ENCODE measurements at regions not wholly inside any gene's neighbourhood (a gene's known extent, or its start where the extent isn't known, plus 50 kb on each side); places are given as distances from the start of the nearest gene placed in this dataset.

DNA sequence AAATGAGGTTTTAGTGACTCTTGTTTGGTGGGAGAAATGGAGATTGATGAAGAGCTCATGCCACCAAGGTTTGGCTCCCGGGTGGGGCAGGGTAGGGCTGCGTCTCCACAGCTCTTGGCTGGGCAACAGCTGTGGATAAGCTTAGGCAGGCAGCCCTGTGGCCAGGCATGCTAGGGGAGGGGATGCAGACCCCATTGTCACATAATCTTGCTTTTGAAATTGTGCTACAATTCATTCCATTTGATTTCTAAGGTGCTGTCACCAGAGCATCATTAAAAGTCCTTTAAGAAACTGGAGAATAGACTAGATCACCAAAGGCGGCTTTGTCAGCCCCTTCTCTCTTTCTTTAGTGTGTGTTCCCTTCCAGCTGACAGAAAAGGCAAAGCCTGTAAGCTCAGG, 574.2 kb upstream of the JAG1 start:
- no peak for DNase-seq (ENCODE audit: low read depth)

DNA sequence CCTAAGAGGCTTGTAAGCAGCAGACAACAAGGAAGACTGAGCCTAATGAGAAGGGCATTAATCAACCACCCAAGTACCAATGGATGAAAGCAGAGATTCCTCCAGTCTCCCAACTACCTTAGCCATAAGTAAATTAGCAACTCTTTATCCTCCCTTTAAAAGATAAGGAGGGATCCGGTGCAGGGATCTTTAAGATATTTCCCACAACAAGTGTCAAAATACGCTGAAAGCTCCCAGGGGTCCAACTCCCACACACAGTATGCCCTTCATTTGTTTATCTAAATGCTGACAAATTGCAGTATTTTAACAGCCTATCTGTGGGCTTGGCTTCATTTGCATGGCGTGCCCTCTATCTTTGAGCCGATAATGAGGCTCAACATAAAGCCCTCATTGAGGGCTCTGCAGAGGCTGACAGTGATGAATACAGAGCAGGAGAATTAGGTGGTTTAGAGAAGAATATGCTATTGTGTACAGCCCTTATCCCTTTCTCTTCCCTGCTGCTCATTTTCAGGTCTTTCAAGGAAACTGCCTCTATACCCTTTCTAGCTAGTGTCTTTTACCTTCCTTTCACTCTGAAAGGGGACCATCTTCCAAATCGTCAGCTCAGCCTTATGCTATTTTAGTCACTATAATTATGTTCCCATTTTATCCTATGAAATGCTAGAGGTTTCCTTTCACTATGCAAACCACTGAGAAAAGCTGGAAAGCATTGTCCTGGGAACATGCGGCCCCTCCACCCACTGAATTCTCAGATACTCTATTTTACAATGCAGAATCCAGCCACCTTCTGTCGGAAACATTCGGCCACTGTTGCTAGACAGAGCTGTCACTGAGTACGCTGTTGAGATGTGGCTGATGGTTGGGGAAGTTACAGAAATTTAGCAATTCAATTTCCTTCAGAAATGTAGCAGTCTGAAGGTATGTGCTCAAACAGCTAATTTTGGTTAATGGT, 575.2 kb upstream of the JAG1 start:
- no peak for DNase-seq (ENCODE audit: low read depth)

DNA sequence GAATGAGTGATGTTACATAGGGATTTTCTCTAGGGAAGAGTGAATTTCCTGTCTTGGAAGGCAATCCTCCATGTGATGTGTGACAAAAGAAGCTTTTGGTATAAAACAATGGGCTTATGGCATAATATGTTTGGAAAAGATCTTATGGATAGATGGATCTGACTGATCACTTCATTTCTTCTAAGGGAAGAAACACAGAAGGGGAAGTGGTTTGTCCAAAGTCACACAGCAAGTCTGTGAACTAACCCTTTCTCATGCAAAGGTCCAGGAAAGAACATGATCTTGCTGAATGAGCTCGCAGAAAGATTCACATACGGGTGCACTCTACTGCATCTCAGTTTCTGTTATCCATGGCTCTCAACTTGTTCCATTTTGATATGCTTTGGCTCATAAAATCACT, 575.9 kb upstream of the JAG1 start:
- DNase-seq (ENCODE audit: low read depth) = no peak

DNA sequence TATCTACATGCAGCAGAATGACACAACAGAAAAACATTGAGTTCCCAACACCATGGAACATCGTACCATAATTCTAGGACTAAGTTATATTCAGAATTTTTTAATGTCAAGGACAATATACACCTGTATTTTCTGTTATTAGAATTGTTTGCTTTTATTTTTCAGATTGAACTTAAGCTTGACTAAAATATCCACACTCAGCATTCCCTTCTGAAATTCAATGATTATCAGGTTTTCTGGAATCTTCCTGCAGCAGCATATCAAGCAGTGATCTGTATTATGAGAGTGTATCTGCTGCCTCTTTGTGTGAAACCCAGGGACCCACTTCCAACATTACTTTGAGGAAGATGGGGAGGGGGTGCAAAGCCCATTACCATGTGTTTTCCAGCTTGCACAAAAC, 578.6 kb upstream of the JAG1 start:
- no peak for DNase-seq (ENCODE audit: low read depth)

DNA sequence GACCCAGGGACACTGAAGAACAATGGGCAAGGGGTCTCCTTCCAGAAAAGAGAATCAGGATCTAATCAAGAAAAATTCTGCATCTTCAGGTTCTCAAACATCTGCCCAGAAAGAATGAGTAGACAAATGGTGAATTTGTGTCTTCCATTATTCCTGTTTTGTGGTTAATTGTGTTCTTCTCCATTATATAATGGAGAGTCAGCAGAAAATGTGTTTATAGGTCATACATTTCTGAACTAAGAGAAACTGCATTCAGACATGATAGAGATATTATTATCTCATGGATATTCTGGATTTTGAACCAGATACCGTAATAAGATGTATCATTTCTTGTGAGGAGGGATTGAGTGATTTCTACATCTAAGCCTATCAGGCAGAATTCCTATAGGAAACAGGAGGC, 581.7 kb upstream of the JAG1 start:
- DNase-seq (ENCODE audit: low read depth) = no peak

DNA sequence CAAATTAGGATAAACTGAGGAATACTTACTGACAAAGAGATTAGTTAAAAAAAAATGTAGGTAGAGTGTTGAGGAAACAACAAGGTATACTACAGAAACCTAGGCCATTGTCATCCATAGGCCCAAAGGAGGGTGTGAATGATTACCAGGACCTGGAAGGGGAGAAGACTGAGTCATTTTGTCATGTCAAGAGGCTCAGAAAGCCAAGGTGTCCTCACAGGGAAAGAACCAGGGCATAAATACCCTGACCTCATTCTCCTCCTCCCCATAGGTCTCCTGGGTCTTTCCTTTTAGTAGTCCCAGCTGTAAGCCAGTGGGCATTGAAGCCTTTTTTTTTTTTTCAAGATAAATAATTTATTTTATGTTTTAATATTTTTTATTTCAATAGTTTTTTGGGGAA, 582.1 kb upstream of the JAG1 start:
- DNase-seq (ENCODE audit: low read depth) = no peak

DNA sequence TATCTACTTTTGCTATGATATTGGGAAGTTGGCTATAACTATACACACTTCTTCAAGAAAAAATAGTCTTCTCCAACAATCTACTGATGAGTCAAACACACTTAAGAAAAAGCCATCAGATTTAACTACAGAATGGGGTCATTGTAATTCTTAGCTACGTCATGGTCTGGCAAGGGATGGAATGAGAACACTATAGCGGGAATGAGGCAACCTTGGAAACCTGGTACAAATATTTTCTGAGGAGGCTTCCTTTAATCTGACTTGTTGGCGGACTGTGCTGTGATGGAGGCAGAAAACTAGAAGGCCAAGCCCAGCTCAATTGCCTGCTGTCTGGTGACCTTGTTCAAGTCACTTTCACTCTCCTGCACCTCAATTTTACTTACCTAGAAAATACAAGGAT, 586.8 kb upstream of the JAG1 start:
- no peak for DNase-seq (ENCODE audit: low read depth)

DNA sequence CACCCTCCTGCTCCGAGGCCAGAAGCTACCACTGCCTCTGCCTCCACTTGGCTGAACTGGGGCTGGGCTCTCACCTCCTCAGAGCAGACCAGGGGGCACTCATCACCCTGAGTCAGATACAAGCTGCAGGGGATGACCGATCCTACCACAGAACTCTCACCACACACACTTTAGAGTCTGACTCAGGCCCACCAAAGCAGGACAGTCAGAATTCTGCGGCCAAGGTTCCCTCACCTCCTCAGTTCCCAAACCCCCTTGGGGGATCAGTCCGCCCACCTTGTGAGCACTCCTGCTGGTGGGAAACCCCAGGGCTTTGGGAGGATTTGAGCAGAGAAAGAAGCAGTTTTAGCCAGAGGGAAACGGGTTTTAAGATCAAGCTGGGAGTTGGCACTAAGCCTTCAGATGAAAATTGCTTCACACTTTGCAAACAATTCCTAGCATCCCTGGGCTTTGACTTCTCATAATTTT, 587.8 kb upstream of the JAG1 start:
- no peak for DNase-seq (ENCODE audit: low read depth)

DNA sequence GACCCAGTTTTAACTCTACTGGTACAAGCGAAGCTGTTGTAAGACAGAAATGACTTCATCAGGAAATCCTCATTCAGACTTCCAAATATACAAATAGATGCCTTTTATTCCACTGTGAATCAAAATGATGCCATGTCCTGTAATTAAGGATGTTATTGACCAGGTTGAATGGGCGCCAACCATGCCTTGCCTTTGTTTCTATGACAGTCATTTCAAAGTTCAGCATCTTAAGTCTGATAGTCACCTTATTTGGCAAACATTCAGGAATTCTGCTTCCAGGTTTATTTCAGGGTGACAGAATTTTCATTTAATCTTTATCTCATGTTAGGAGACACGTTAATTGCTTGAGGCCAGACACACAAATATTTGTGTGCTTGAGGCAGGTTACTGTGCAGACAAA, 592.8 kb upstream of the JAG1 start:
- DNase-seq (ENCODE audit: low read depth) = no peak

DNA sequence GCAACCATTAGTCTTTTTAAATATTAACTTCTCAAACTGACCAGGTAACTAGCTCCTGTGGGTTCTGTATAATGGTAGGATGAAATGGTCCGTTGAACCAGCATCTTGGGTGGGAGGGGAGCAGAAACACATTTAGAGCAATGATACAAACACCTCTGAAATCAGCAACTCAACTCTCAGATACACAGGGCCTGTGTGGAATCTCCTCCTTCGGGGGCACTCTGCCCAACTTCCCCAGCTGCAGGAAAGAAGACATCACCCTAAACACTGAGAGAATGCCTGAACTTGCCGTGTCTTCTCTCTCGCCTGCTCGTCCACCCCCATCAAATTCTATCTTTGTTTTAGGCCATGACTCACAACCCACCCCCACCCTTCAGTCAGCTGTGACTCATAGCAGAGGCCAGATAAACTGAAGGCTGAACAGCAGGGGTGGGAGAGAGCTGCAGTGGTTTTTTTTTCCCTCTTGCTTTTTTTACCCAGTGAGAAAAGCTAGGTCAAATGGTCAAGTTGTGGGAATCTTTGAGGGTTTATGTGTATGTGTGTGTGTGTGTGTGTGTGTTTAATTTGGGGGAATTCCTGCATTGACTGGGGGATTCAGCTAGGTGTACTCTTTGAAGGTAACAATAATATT, 593.4 kb upstream of the JAG1 start:
- no peak for DNase-seq (ENCODE audit: low read depth)

DNA sequence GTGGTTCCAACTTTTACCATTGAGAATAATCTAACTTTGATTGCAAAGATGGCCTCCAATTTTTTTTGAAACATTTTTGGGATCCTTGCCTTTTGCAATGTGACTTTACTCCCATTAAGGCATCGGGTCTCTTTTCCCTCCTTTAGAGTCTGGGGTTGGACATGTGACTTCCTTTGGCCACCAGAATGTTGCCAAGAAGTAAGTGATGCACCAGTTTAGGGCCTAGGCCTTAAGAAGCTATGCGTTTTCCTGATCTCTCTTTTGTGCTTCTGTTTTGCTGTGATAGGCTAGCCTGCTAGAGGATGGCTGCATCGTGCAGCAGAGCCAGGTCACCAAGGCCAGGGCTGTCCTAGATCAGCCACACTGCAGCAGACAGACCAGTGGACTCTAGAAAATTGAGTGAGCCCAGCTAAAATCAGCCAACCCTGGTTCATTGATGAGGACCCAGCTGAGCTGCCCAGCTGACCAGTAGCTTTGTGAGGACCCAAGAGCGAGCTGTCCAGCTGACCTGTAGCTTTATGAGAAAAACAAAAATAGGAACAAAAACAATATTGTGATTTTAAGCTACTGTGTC, 594.0 kb upstream of the JAG1 start:
- no peak for DNase-seq (ENCODE audit: low read depth)

DNA sequence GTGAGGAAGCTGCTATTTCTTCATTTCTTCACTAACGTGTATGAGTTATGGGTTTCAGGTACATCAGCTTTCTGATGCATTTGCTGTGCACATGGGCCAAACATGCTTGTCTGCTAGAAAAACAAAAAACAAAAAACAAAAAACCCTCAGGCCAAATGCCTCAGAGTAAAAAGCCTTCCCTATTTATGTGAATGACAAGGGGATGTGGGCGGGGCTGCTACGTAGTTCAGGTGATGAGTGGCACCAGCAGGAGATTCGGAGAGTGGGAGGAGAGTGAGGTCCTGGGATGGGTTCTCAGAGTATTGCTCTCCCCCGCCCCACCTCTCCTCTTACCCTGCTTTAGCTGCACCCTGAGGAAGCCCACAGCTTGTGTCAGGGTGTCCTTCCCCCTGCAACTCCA, 596.8 kb upstream of the JAG1 start:
- DNase-seq (ENCODE audit: low read depth) = no peak

DNA sequence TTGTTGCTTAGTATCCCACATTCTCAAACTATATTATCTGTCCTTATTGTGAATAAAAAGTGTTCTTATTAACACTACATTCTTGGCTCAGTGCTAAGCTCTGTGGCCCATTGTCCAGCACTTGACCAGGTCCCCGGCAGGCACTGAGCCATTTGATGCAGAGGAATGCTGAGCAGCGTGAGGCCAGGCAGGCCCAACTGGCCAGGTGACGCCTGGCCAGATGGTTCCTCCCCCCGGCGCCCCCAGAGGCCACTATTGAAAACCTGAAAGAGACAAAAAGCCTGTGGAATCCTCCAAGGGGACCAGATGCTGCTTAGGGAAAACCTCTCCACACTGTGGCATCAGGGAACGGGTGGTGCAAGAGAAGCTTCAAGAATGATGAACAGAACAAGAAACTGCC, 597.5 kb upstream of the JAG1 start:
- no peak for DNase-seq (ENCODE audit: low read depth)

DNA sequence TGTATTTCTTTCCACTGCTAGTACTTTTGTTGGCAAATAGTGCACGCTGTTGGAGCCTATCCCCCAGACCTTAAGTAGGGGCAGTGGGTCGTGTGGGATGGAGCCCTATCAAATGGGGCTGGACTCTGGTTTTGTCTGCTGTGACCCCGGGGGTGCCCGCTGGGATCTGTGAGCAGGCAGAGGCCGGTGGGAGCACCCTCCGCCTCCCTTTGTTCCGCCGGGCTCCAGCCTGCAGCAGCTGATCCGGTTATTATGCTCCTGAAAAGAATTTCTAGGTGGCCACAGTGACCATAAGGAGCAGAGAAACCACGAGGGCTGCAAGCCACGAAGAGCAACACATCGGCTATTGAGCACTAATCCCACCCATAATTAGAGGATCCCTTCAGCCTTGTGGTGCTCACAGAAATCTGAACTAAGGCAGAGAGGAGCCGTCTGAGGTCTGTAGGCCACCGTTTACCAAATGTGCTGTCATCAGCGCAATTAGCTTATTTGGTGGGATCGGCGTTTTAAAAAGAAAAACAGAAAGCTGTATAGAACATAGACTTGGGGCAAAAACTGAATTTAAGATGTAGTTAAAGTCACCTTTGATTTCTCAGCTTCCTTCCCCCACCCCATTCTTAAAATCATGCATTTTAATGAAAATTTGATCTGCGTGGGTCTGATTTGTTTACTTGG, 598.3 kb upstream of the JAG1 start:
- no peak for DNase-seq (ENCODE audit: low read depth)

DNA sequence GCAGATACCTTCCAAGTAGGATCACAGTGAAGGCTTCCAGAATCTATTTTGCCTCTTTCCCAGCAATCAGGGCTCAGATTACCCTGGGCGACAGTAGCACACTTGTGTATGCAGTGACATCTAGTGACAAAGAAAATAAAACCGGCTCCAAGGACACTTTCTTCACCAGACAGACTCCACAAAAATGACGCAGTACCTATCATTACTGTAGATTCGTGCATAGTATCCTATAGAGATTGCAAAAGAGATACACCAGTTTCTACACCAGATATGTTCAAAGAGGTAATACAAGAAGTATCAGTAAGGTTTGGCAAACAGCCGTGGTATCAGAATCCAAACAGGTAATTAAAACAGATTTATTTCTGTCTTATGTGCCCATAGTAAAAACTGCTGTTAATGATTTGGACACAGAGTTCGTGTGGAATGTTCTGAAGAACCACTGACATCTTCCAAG, 600.4 kb upstream of the JAG1 start:
- no peak for DNase-seq (ENCODE audit: low read depth)

DNA sequence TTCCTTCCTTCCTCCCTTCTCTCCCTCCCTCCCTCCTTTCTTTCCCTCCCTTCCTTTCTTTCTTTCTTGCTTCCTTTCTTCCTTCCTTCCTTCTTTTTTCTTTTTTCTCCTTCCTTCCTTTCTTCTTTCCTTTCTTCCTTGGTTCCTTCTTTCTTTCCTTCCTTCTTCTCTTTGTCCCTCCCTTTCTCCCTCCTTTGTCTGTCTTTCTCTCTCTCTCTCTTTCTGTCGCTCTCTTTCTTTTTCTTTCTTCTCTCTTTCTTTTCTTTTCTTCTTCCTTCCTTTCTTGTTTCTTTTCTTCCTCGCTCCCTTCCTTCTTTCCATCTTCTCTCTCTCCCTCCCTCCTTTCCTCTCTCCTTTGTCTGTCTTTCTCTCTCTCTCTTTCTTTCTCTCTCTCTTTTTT, 601.9 kb upstream of the JAG1 start:
- DNase-seq (ENCODE audit: low read depth) = no peak

DNA sequence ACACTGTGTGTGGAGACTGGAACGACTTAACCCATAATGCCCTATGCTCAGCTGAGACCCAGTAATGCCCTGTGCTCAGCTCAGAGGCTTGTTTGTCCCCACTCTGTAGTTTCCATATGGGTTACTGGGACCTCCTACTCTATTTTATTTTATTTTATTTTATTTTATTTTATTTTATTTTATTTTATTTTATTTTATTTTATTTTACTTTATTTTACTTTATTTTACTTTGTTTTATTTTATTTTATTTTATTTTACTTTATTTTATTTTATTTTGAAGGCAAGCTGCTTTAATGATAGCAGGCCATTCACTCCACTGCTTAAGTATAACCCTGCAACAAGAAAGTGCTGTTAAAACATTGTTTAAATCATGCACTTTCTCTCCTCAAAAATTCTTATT, 603.4 kb upstream of the JAG1 start:
- no peak for DNase-seq (ENCODE audit: low read depth)

DNA sequence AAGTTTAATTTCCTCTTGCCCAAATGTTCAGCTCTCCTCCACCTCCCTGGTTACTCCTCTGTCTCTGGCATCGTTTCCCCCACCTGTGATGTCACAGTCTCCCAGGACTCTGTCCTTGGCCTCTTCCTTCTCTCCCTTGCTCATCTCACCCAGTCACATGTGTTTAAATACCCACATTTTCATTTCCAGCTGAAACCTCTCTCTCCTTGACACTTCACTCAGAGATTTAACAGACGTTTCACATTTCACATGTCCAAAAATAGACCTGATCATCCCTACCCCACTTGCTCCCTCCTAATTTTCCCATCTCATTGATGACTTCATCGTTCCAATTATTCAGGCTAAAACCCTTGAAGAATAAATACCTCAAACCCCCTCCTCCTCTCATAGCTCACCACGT, 604.1 kb upstream of the JAG1 start:
- DNase-seq (ENCODE audit: low read depth) = no peak

DNA sequence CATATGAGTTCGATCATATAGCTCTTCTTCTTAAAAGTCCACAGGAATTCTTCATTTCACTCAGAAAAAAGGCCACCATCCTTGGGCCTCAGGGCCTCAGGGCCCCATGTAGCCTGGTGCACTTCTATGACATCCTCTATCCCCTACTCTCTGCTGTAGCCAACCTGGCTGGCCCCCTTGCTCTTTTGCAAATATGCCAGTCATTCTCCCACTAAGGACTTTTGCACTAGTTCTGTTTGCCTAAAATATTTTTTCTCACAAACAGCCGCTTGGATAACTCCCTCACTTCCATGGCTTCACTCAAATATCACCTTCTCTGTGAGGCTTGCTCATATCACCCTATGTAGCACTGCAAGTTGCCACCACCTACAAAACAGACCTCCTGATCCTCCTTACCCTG, 604.7 kb upstream of the JAG1 start:
- no peak for DNase-seq (ENCODE audit: low read depth)

DNA sequence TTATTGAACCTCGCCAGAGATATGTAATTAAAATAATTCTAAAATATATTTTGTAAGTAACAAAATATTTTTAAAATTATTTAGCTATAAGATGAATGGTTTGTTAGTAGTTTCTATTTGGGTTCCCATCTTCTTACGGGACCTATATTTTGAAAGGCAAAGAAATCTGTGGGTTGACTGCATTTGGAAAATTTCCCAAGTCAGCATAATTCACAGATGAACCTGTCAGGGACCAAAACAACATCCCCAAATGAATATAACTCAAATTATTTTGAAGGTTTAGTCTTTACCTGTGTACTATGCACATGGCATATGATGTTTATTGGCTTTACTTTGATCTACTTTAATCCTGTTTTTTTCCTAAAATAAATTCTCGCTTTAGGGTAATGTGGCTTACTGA, 607.4 kb upstream of the JAG1 start:
- DNase-seq (ENCODE audit: low read depth) = no peak

DNA sequence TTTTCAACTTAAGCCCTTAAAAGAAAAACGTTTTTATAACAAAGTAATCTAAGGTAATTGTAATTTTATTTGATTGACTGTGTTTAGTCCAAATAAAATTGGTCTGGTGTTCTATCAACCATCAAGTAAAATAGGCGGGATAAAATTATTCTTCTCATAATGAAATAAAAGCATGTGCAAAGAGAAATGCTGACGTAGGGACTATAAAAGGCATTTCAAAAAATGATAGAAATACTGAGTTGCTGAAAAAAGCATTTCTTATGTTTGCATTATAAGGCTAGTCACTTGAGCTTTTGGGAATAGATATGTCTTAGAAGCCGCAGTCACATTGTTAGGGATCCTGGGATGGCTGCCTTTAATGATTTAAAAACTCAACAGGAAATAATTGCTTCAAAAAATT, 608.0 kb upstream of the JAG1 start:
- no peak for DNase-seq (ENCODE audit: low read depth)

DNA sequence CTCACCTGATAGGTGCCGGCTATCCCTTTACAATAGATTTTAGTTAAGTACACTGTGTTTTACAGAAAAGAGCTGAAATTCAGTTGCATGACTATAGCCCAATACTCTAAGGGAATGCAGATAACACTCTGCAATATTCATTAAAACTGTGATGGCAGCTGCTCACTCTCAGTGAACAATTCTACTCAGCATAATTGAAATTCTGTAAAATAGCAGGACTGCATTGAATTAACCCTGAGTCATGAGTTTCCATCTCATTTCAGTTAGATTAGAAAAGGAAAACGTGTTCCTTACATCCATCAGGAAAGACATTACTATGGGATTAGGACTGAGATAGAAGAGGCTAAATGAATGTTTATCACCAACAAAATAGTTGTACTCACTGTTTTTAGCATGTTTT, 613.3 kb upstream of the JAG1 start:
- no peak for DNase-seq (ENCODE audit: low read depth)

DNA sequence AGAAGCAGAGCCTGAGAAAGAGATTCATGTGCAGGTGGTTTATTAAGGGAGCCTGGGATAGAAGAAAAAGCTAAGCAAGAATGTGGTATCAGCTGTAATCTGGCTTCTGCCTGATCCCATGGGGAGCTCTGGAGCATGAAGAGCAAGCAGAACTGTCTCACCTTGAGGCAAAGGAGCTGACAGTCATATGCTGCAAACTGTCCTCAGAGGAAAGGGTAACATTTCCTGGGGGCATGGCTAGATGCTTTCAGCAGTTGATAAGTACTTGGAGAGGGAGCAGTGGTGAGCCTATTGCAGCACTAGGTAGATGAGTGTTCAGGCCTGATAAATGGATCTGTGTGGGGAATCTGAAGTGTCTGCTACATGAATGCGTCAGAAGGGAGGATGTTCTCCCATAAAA, 621.5 kb upstream of the BTBD3 start:
- no peak for DNase-seq (ENCODE audit: low read depth)

Measured in CMK (cell line).